NCI-H82 treated with DMSO at 0.1 percent for 48 hours (cell line): ENCODE measurements at regions not wholly inside any gene's neighbourhood (a gene's known extent, or its start where the extent isn't known, plus 50 kb on each side); places are given as distances from the start of the nearest gene placed in this dataset.

Source experiments
- DNase-seq: peaks from one replicate; lab custom pipeline; 2025; ENCODE audit not compliant: unreplicated experiment; lab: John Stamatoyannopoulos, UW

- DNase-seq, result peak; percentile 50
Measured at GRCh38 chr9:690517-691111, 150.9 kb upstream of the DMRT1 start.

- DNase-seq, result no peak
Measured at GRCh38 chr9:691825-692400, 149.6 kb upstream of the DMRT1 start.

DNA sequence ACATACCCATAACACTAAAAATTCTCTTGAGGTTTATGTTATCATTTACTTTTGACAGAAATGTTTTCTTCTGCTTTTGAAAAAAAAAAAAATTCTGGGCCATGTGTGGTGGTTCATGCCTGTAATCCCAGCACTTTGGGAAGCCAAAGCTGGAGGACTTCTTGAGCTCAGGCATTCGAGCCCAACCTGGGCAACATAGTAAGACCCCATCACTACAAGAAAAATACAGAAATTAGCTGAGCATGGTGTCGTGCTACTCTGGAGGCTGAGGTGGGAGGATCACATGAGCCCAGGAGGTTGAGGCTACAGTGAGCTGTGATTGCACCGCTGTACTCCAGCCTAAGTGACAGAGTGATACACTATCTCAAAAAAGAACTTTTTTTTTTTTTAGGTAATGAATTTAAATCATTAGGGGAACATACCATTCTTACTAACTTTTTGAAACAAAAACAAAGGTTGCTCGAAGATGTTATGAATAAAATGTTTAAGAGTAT lies 148.8 kb upstream of the DMRT1 start:
- no peak for DNase-seq

DNA sequence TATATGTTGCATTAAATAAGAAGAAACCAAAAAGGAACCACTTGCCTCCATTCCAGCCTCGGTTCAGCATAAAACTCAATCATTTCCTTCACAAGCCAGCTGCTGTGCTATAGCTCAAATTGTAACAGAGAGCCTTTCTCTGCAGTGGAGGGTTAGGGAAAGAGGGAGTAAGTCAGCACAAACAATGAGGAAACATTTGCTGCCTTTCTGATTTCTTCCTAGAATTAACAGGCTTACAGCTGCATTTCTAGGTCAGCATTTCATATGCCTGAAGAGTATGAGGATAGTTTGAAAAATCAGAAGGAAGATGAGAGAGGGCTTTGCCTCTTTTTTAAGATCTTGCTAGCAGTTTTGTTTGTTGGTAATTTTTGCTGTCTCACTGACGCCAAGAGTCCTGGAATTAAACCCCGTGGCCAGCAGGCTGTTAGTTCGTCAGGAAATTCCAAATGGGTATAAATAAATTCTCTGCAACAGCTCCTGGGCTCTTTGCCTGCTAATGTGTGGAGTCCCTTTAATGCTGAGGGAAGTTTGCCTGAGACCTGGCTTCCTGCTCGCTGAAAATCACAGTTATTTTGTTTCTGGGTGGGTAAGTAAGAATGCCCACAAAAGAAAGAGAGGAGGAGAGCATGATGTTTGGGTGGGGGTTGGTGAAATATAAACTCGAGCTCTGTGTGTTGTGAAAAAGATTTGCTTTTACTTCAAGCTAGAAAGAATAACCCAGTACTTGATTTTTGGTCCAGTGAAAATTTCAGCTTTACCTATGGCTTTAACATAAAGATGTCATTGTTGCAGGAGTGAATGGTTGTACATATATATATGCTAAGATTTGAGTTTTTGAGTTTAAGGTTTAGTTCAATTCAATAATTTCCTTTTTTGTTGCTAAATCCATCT lies 148.1 kb upstream of the DMRT1 start:
- DNase-seq, result no peak

- no peak for DNase-seq
Measured at GRCh38 chr9:694092-694402, 147.4 kb upstream of the DMRT1 start.

GRCh38 chr9:694403-695154 lies 146.9 kb upstream of the DMRT1 start:
- DNase-seq, result no peak

GRCh38 chr9:695252-695651 lies 146.2 kb upstream of the DMRT1 start:
- no peak for DNase-seq

GRCh38 chr9:696332-697323 lies 144.9 kb upstream of the DMRT1 start:
- DNase-seq, result no peak

DNA sequence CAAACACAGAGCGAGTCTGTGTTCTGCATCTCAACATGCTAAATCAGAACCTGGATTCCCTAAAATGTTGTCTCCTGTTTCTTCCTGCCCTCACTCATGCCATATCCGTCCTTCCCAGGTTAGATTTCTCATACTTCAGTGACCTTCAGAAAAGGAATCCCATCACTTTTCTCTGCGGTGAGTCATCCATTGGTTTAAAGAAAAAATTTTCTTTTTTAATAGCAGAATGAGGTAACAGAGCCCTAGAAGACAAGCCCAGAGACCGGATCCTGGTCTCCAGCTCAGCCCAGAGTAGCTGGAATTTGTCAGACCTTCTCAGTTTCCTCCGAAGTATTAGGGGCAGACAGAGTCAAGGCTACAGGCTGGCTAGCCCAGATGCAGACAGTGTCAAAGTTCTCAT lies 143.2 kb upstream of the DMRT1 start:
- DNase-seq, result no peak

GRCh38 chr9:698954-699353 lies 142.5 kb upstream of the DMRT1 start:
- no peak for DNase-seq

DNA sequence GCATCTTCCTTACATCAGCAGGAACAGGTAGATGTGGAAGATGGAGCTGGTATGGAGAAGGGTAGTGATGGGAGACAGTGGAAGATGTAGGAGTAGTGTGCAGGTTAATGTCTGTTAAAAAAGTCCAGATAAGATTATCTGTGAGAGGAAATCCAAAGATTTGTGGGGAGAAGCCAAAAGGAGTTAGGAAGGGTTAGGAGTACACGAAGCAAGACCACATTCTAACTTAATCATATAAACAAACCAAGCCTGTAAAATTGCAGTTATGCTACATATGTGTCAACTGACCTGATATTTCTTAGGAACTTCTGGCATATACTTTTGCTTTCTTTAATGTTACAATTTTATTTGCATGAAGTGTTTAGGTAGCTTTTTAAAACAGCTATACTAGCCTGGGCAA lies 142.1 kb upstream of the DMRT1 start:
- DNase-seq, result no peak

DNA sequence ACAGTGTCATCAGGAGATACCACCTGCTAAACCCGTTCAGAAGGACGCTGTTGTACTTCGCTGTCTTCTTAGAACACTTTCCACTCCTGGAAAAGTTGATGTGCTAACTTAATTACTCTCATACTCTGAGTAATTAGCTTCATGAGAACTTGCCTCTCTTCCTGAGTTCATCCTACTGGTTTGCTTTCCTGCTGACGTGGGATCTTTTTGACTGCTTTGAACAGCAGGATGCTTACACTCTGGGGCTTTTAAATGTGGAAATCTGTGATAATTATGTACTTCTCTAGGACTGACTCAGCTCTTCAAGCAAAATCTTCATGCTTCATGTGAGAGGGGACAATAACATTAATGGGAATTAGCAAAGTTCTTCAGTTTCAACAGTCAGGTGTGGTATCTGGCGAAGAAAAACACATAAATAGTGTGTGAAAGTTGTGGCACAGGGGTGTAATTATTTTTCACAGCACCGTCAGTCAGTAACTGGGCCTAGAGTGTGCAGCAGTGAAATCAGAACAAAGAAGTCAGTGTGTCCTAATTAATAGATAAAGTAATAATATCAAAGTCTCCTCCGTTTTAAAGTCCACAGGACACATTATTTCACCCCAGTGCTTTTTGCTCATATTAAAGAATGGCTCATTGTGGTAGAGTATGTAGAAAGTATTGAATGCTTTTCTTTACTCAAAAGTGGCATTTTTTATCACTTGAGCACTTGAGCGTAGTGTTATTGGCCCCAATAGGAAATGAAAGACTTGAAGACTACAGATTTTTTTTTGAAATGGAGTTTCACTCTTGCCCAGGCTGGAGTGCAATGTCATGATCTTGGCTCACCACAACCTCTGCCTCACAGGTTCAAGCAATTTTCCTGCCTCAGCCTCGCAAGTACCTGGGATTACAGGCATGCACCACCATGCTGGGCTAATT lies 140.9 kb upstream of the DMRT1 start:
- no peak for DNase-seq

DNA sequence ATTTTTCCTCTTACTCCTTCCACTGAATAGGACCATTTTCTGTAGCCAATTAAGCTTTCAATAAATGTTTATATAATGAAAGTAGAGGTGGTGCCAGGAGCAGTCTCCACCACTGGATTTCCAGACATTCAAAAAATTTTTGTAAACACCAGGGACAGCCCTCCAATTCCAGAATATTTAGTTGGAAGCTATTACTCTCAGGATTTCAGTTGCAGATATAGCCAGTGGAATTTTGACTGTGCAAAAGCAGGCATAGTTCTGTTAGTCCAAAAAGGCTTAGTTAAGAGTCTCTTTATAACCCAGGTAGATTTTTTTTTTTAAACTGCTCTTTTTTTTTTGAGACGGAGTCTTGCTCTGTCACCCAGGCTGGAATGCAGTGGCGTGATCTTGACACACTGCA lies 138.1 kb upstream of the DMRT1 start:
- DNase-seq, result no peak

GRCh38 chr9:706073-706472 lies 135.4 kb upstream of the DMRT1 start:
- no peak for DNase-seq

- DNase-seq, result no peak
Measured at GRCh38 chr9:706606-707459, 134.7 kb upstream of the DMRT1 start.

DNA sequence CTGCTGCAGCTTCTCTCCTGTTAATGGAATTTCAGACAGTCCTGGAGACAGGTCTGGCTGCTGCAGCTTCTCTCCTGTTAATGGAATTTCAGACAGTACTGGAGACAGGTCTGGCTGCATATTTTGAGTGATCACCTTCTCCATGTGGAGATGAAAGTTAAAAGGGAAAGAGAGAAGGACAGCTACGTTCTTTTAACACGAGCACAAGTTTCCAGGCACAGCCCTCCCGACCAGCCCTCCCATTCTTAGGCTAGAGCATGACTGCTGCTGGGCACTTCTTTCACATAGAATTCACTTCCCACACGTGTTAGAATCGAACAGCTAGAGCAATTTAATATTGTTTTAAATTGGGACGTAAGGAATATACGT lies 133.3 kb upstream of the DMRT1 start:
- DNase-seq, result no peak

DNA sequence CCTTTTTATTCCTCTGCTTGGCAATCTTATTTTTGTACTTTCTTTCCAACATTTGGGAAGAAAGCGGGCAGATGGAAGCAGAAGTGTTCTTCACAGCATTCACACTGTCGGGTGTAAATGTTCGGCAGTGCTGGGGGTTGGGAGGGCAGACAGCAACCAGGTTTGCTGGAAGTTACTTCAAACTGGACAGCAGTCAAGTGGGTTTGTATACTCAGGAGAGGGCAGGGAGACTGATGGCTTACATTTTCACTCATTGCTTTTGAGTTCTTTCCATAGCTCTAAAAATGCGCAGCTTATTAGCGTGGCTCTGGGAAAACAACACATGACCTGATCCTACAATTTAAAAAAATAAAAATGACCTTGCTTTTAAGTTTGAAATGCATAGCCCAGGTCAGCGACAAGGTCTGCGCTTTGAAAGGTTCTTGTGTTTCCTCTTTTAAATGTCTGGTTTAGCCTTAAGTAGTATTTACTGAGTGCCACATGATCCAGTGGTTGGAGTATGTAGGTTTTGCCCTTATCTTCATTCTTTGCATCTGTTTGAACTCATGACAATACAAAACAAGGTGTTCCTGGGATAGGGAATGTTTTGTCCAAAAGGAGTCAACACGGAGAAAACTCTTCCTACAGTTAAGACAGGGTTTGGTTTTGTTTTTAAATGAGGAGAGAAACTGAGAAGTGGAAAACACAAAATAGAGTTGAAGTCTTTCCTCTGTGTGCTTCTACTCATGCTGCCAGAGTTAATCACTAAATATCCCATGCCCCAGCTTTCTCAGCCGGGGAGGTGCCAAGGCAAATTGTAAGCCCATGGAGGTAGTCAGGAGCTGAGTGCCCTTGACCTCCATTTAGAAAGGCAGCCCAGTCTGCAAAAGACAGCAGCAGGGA lies 132.7 kb upstream of the DMRT1 start:
- DNase-seq, result no peak
